H1 (cell line): ENCODE measurements at regions not wholly inside any gene's neighbourhood (a gene's known extent, or its start where the extent isn't known, plus 50 kb on each side); places are given as distances from the start of the nearest gene placed in this dataset.

ENCODE experiments used
- BCL11A ChIP-seq, 2 experiments: IDR thresholded peaks; one replicate each; pipeline ENCODE4 v1.6.1; 2011; ENCODE audit warnings: low read depth in 2 of 2, low read length in 2 of 2, mild to moderate bottlenecking in 2 of 2
- BRCA1 ChIP-seq: IDR thresholded peaks from 2 replicates; pipeline ENCODE4 v1.6.1; 2012; ENCODE audit warnings: low read depth, low read length, improper control_type of control experiment
- KDM4A ChIP-seq: IDR thresholded peaks from one replicate; pipeline ENCODE4 v1.7.1; 2012; ENCODE audit warnings: low read depth, mild to moderate bottlenecking, moderate library complexity, low read length, inconsistent platforms; ENCODE audit not compliant: severe bottlenecking
- NRF1 ChIP-seq: IDR thresholded peaks from 2 replicates; pipeline ENCODE4 v1.6.1; 2011; ENCODE audit warnings: mild to moderate bottlenecking, low read depth, low read length, improper control_type of control experiment
- SRF ChIP-seq: IDR thresholded peaks from 2 replicates; pipeline ENCODE4 v1.6.1; 2011; ENCODE audit warnings: mild to moderate bottlenecking, low read depth, low read length, moderate library complexity
- SUZ12 ChIP-seq: fragments of 200-600 bp; sonication (generic); IDR thresholded peaks from 2 replicates; pipeline ENCODE4 v1.6.1; 2012; ENCODE audit warnings: mild to moderate bottlenecking, inconsistent platforms, low read length, moderate library complexity, mixed read lengths
- TF ChIP-seq, protein P1 (sequence below): fragments of 300-600 bp; sonication (generic); IDR thresholded peaks from 2 replicates; pipeline ENCODE4 v1.7.1; 2012; ENCODE audit warnings: low read length, moderate library complexity, mild to moderate bottlenecking, inconsistent platforms; ENCODE audit not compliant: insufficient replicate concordance

GRCh38 chr3:39590806-39591205 lies 123.3 kb downstream of the MOBP start (continued):
- TF ChIP-seq, protein P1, sequence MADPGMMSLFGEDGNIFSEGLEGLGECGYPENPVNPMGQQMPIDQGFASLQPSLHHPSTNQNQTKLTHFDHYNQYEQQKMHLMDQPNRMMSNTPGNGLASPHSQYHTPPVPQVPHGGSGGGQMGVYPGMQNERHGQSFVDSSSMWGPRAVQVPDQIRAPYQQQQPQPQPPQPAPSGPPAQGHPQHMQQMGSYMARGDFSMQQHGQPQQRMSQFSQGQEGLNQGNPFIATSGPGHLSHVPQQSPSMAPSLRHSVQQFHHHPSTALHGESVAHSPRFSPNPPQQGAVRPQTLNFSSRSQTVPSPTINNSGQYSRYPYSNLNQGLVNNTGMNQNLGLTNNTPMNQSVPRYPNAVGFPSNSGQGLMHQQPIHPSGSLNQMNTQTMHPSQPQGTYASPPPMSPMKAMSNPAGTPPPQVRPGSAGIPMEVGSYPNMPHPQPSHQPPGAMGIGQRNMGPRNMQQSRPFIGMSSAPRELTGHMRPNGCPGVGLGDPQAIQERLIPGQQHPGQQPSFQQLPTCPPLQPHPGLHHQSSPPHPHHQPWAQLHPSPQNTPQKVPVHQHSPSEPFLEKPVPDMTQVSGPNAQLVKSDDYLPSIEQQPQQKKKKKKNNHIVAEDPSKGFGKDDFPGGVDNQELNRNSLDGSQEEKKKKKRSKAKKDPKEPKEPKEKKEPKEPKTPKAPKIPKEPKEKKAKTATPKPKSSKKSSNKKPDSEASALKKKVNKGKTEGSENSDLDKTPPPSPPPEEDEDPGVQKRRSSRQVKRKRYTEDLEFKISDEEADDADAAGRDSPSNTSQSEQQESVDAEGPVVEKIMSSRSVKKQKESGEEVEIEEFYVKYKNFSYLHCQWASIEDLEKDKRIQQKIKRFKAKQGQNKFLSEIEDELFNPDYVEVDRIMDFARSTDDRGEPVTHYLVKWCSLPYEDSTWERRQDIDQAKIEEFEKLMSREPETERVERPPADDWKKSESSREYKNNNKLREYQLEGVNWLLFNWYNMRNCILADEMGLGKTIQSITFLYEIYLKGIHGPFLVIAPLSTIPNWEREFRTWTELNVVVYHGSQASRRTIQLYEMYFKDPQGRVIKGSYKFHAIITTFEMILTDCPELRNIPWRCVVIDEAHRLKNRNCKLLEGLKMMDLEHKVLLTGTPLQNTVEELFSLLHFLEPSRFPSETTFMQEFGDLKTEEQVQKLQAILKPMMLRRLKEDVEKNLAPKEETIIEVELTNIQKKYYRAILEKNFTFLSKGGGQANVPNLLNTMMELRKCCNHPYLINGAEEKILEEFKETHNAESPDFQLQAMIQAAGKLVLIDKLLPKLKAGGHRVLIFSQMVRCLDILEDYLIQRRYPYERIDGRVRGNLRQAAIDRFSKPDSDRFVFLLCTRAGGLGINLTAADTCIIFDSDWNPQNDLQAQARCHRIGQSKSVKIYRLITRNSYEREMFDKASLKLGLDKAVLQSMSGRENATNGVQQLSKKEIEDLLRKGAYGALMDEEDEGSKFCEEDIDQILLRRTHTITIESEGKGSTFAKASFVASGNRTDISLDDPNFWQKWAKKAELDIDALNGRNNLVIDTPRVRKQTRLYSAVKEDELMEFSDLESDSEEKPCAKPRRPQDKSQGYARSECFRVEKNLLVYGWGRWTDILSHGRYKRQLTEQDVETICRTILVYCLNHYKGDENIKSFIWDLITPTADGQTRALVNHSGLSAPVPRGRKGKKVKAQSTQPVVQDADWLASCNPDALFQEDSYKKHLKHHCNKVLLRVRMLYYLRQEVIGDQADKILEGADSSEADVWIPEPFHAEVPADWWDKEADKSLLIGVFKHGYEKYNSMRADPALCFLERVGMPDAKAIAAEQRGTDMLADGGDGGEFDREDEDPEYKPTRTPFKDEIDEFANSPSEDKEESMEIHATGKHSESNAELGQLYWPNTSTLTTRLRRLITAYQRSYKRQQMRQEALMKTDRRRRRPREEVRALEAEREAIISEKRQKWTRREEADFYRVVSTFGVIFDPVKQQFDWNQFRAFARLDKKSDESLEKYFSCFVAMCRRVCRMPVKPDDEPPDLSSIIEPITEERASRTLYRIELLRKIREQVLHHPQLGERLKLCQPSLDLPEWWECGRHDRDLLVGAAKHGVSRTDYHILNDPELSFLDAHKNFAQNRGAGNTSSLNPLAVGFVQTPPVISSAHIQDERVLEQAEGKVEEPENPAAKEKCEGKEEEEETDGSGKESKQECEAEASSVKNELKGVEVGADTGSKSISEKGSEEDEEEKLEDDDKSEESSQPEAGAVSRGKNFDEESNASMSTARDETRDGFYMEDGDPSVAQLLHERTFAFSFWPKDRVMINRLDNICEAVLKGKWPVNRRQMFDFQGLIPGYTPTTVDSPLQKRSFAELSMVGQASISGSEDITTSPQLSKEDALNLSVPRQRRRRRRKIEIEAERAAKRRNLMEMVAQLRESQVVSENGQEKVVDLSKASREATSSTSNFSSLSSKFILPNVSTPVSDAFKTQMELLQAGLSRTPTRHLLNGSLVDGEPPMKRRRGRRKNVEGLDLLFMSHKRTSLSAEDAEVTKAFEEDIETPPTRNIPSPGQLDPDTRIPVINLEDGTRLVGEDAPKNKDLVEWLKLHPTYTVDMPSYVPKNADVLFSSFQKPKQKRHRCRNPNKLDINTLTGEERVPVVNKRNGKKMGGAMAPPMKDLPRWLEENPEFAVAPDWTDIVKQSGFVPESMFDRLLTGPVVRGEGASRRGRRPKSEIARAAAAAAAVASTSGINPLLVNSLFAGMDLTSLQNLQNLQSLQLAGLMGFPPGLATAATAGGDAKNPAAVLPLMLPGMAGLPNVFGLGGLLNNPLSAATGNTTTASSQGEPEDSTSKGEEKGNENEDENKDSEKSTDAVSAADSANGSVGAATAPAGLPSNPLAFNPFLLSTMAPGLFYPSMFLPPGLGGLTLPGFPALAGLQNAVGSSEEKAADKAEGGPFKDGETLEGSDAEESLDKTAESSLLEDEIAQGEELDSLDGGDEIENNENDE: no peak
- no peak for TF ChIP-seq NRF1
- TF ChIP-seq SRF: no peak
- no peak for TF ChIP-seq BRCA1
- TF ChIP-seq BCL11A (IDR thresholded peaks at IDR 0.05; ENCODE audit: low read depth in 2 of 2, low read length in 2 of 2): no peak
- TF ChIP-seq SUZ12: no peak
- no peak for TF ChIP-seq KDM4A
